ENCODE measurements at regions not wholly inside any gene's neighbourhood (a gene's known extent, or its start where the extent isn't known, plus 50 kb on each side); places are given as distances from the start of the nearest gene placed in this dataset.
"Not testable (repeated sequence)": the region's sequence is repeated elsewhere in the genome, so short reads cannot be mapped to it uniquely, and the experiment has no call there.

GRCh38 chr6:97456070-97456469 is 173.1 kb upstream of the MMS22L start:
- DNase-seq, result no peak

GRCh38 chr6:97459535-97459934 is 176.5 kb upstream of the MMS22L start:
- DNase-seq, result no peak

GRCh38 chr6:97459986-97460385 is 177.0 kb upstream of the MMS22L start:
- DNase-seq, result no peak

- no peak for DNase-seq
Observed at GRCh38 chr6:97460394-97461080, 177.5 kb upstream of the MMS22L start.

GRCh38 chr6:97461218-97461617 is 178.2 kb upstream of the MMS22L start:
- DNase-seq, result no peak

GRCh38 chr6:97462031-97462430 is 179.0 kb upstream of the MMS22L start:
- no peak for DNase-seq

GRCh38 chr6:97462938-97463598 is 180.1 kb upstream of the MMS22L start:
- no peak for DNase-seq

- DNase-seq, result no peak
Observed at GRCh38 chr6:97465877-97466561, 183.0 kb upstream of the MMS22L start.

GRCh38 chr6:97468981-97469380 is 186.0 kb upstream of the MMS22L start:
- DNase-seq, result no peak

GRCh38 chr6:97469451-97469850 is 186.4 kb upstream of the MMS22L start:
- no peak for DNase-seq

- no peak for DNase-seq
Observed at GRCh38 chr6:97470322-97470721, 187.3 kb upstream of the MMS22L start.

- no peak for DNase-seq
Observed at GRCh38 chr6:97473979-97474378, 191.0 kb upstream of the MMS22L start.

GRCh38 chr6:97497713-97498331 is 214.8 kb upstream of the MMS22L start:
- peak; percentile 34 to 61 for DNase-seq

- DNase-seq, result no peak
Observed at GRCh38 chr6:97501853-97502252, 218.8 kb upstream of the MMS22L start.

- DNase-seq, result no peak
Observed at GRCh38 chr6:97508646-97509045, 225.6 kb upstream of the MMS22L start.

GRCh38 chr6:97513260-97513659 is 230.2 kb upstream of the MMS22L start:
- DNase-seq, result not testable (repeated sequence)

GRCh38 chr6:97524811-97525210 is 241.8 kb upstream of the MMS22L start:
- no peak for DNase-seq

- DNase-seq, result no peak
Observed at GRCh38 chr6:97535800-97536199, 252.8 kb upstream of the MMS22L start.

GRCh38 chr6:97548354-97548753 is 265.3 kb upstream of the MMS22L start:
- no peak for DNase-seq

GRCh38 chr6:97557355-97557754 is 274.3 kb upstream of the MMS22L start:
- no peak for DNase-seq

GRCh38 chr6:97563529-97563928 is 280.5 kb upstream of the MMS22L start:
- DNase-seq, result no peak

- DNase-seq, result no peak
Observed at GRCh38 chr6:97572943-97573342, 289.9 kb upstream of the MMS22L start.

GRCh38 chr6:97586344-97586743 is 303.3 kb upstream of the MMS22L start:
- no peak for DNase-seq

GRCh38 chr6:97591955-97592354 is 308.9 kb upstream of the MMS22L start:
- DNase-seq, result no peak

Data from CD4-positive, alpha-beta T cell treated with Interleukin-4 for 1 hour (primary cell).